Skeletal muscle satellite cell (primary cell): ENCODE measurements at regions not wholly inside any gene's neighbourhood (a gene's known extent, or its start where the extent isn't known, plus 50 kb on each side); places are given as distances from the start of the nearest gene placed in this dataset.

ENCODE experiments used
- H3K27me3 ChIP-seq: 2 replicates; pipeline ENCODE4 v1.7.0; 2013; ENCODE audit warnings: low read length; ENCODE audit not compliant: control insufficient read depth, insufficient read depth
- H3K36me3 ChIP-seq: 2 replicates; pipeline ENCODE4 v1.7.0; 2013; ENCODE audit warnings: mild to moderate bottlenecking, control low read depth, low read length; ENCODE audit not compliant: insufficient read depth
- H3K4me1 ChIP-seq: 2 replicates; pipeline ENCODE4 v1.7.0; 2013; ENCODE audit warnings: low read length; ENCODE audit not compliant: control insufficient read depth, insufficient read depth
- H3K4me2 ChIP-seq: 2 replicates; pipeline ENCODE4 v1.7.0; 2013; ENCODE audit warnings: mild to moderate bottlenecking, low read length
- H3K4me3 ChIP-seq: 2 replicates; pipeline ENCODE4 v1.7.0; 2013; ENCODE audit warnings: low read length
- H3K9ac ChIP-seq: 2 replicates; pipeline ENCODE4 v1.7.0; 2013; ENCODE audit warnings: mild to moderate bottlenecking, low read depth, low read length, moderate library complexity
- H3K9me3 ChIP-seq: replicated peaks from 2 replicates; pipeline ENCODE4 v1.7.0; 2013; ENCODE audit warnings: mild to moderate bottlenecking, control low read depth, low read length

- Histone ChIP-seq H3K36me3 (no peaks in the 10 kb centered on the region), H3K4me3 (no peak overlapping the region), H3K27me3 (no peaks in the 10 kb centered on the region), H3K9me3 (peaks cover 6% of the 10 kb centered on the region), H3K9ac (no peak overlapping the region), H3K4me2 (no peak overlapping the region), H3K4me1 (no peaks in the 10 kb centered on the region)
Observed at GRCh38 chr17:33974276-33974675, 280.8 kb upstream of the CCL2 start.

- Histone ChIP-seq H3K27me3 (no peaks in the 10 kb centered on the region), H3K9ac (no peak overlapping the region), H3K9me3 (peaks cover 9% of the 10 kb centered on the region), H3K36me3 (no peaks in the 10 kb centered on the region), H3K4me1 (no peaks in the 10 kb centered on the region), H3K4me2 (no peak overlapping the region), H3K4me3 (no peak overlapping the region)
Observed at GRCh38 chr17:33976831-33977230, 278.3 kb upstream of the CCL2 start.

- Histone ChIP-seq H3K4me2 (no peak overlapping the region), H3K27me3 (no peaks in the 10 kb centered on the region), H3K4me1 (no peaks in the 10 kb centered on the region), H3K9me3 (peaks cover 9% of the 10 kb centered on the region), H3K36me3 (no peaks in the 10 kb centered on the region), H3K9ac (no peak overlapping the region), H3K4me3 (no peak overlapping the region)
Observed at GRCh38 chr17:33977729-33978514, 277.2 kb upstream of the CCL2 start.

GRCh38 chr17:33978889-33979288 lies 276.2 kb upstream of the CCL2 start:
- no peaks in the 10 kb centered on the region for H3K36me3 ChIP-seq
- H3K4me2 ChIP-seq: no peak overlapping the region
- peaks cover 9% of the 10 kb centered on the region for H3K9me3 ChIP-seq
- no peaks in the 10 kb centered on the region for H3K27me3 ChIP-seq
- H3K4me3 ChIP-seq: no peak overlapping the region
- H3K4me1 ChIP-seq: no peaks in the 10 kb centered on the region
- H3K9ac ChIP-seq: no peak overlapping the region

- Histone ChIP-seq H3K4me3 (no peak overlapping the region), H3K27me3 (no peaks in the 10 kb centered on the region), H3K9me3 (peaks cover 9% of the 10 kb centered on the region), H3K4me2 (no peak overlapping the region), H3K4me1 (no peaks in the 10 kb centered on the region), H3K9ac (no peak overlapping the region), H3K36me3 (no peaks in the 10 kb centered on the region)
Observed at GRCh38 chr17:33980193-33980592, 274.9 kb upstream of the CCL2 start.

- no peak overlapping the region for H3K4me3 ChIP-seq
- no peaks in the 10 kb centered on the region for H3K36me3 ChIP-seq
- H3K4me1 ChIP-seq: no peaks in the 10 kb centered on the region
- no peak overlapping the region for H3K4me2 ChIP-seq
- H3K27me3 ChIP-seq: no peaks in the 10 kb centered on the region
- H3K9ac ChIP-seq: no peak overlapping the region
- H3K9me3 ChIP-seq: peaks cover 14% of the 10 kb centered on the region
Observed at GRCh38 chr17:33981711-33982601, 273.1 kb upstream of the CCL2 start.

- H3K36me3 ChIP-seq: no peaks in the 10 kb centered on the region
- H3K4me3 ChIP-seq: no peak overlapping the region
- H3K9me3 ChIP-seq: peaks cover 11% of the 10 kb centered on the region
- H3K4me1 ChIP-seq: no peaks in the 10 kb centered on the region
- H3K4me2 ChIP-seq: no peak overlapping the region
- no peak overlapping the region for H3K9ac ChIP-seq
- no peaks in the 10 kb centered on the region for H3K27me3 ChIP-seq
Observed at GRCh38 chr17:33982909-33983308, 272.2 kb upstream of the CCL2 start.

- Histone ChIP-seq H3K4me3 (no peak overlapping the region), H3K9ac (no peak overlapping the region), H3K27me3 (no peaks in the 10 kb centered on the region), H3K4me2 (no peak overlapping the region), H3K9me3 (peaks cover 13% of the 10 kb centered on the region), H3K36me3 (no peaks in the 10 kb centered on the region), H3K4me1 (no peaks in the 10 kb centered on the region)
Observed at GRCh38 chr17:33983824-33984574, 271.1 kb upstream of the CCL2 start.

- no peak overlapping the region for H3K4me2 ChIP-seq
Observed at GRCh38 chr17:33986088-33986487, 269.0 kb upstream of the CCL2 start.

GRCh38 chr17:33986566-33986965 lies 268.5 kb upstream of the CCL2 start:
- H3K4me3 ChIP-seq: no peak overlapping the region
- no peaks in the 10 kb centered on the region for H3K36me3 ChIP-seq
- no peak overlapping the region for H3K4me2 ChIP-seq
- no peaks in the 10 kb centered on the region for H3K27me3 ChIP-seq
- no peaks in the 10 kb centered on the region for H3K4me1 ChIP-seq
- H3K9me3 ChIP-seq: peaks cover 9% of the 10 kb centered on the region
- no peak overlapping the region for H3K9ac ChIP-seq

More at GRCh38 chr17:33986088-33986487, 269.0 kb upstream of the CCL2 start:
- Histone ChIP-seq H3K9me3 (peaks cover 9% of the 10 kb centered on the region), H3K4me1 (no peaks in the 10 kb centered on the region), H3K36me3 (no peaks in the 10 kb centered on the region), H3K9ac (no peak overlapping the region), H3K27me3 (no peaks in the 10 kb centered on the region), H3K4me3 (no peak overlapping the region)

- no peak overlapping the region for H3K4me3 ChIP-seq
- peaks cover 9% of the 10 kb centered on the region for H3K9me3 ChIP-seq
- no peak overlapping the region for H3K4me2 ChIP-seq
Observed at GRCh38 chr17:33987162-33987561, 267.9 kb upstream of the CCL2 start.

More at GRCh38 chr17:33987162-33987561, 267.9 kb upstream of the CCL2 start:
- Histone ChIP-seq H3K4me1 (no peaks in the 10 kb centered on the region), H3K27me3 (no peaks in the 10 kb centered on the region), H3K36me3 (no peaks in the 10 kb centered on the region), H3K9ac (no peak overlapping the region)
